HG03025 (cell line): ENCODE measurements at regions not wholly inside any gene's neighbourhood (a gene's known extent, or its start where the extent isn't known, plus 50 kb on each side); places are given as distances from the start of the nearest gene placed in this dataset.

Experiments
- ATAC-seq: cut with Tn5 transposase; IDR thresholded peaks from one replicate; pipeline ENCODE4 v1.9.1; 2021; ENCODE audit warnings: mild to moderate bottlenecking, moderate library complexity; ENCODE audit not compliant: unreplicated experiment, low FRiP score

DNA sequence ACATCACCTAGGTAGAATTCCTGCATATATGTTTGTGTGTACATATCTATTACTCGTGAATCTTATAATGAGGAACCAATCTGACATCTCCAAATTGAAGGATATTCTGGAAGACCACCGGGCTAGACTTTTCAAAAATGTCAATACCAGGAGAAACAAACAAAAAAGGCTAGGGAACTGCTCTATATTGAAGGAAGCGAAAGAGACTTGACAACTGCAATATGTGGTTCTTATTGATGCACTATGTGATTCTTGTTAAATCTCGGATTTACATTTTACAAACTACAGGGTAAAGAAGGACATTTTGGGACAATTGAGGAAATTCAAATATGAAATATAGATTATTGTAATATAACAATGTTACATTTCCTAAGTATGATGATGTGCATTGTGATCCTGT is 137.5 kb upstream of the CCDC54 start:
- no peak for ATAC-seq

DNA sequence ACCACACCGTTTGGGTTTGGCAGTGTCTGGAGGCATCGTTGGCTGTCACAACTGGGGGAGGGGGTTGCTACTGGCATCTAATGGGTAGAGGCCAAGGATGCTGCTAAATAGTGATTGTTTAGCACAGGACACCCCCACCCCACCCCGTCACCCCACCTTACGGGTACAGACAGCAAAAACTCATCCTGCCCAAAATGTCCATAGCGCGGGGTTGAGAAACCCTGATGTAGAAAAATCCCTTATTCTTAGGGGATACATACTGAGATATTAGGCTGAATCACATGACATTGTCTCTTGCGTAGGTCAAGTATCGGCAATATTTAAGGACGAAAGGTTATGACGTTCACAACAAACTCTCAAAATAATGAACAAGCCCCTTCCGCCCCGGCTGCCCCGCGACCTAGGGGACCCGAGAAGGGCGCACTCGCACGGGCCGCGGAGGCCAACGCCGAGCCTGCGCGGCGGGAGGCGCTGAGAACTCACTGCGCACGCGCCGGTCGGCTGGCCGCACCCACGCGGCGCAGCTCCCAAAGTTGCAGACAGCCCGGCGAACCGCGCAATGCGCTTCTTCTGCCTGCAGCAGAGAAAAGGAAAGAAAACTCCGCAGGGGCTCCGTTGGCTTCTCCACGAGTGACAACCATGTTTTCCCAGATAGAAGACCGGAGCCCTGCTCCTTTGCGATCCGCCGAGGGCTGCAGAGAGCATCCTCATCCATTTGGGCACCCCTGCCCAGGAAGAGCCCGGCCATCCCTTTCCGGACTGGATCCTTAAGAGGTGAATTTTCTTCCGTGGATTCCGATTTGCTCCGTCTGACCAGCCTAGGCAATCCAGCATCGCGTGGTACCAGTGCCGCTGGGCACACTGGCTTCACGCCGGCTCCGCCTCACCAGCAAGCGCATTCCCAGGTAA is 136.8 kb upstream of the CCDC54 start:
- ATAC-seq, result peak; percentile 96

DNA sequence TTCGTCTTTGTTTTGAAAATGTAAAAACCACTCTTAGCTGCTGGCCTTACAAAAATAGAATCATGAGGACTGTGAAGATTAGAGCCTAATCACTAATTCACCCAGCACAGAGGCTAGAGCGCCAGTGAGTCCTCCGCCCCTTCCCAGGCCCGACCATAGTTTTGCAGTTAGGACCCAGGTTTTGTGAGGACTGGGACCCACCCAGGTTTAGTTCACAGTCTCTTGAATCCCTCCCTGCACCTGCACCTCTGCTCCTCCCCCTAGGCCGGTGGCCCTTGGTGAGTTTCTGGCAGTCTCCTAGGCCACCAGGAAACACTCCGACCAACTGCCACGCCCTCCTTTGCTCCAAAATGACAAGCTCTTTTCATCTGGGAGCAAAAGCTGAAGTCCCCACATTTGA is 136.0 kb upstream of the CCDC54 start:
- no peak for ATAC-seq

DNA sequence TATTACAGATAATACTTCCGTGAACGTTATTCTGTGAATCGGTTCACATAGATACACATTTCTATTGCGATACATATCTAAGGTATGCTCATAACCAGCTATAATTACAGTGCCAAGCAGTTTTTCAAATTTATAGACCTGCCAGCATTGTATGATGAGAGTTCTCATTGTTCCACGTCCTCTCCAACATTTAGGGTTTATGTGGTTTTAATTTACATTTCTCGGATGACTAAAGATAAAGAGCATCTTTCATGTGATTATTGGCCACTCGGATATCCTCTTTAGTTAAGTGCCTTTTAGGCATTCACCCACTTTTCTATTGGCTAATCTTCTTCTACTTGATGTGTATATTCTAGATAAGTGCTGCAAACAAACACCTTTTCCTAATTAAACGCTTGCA is 134.7 kb upstream of the CCDC54 start:
- no peak for ATAC-seq

DNA sequence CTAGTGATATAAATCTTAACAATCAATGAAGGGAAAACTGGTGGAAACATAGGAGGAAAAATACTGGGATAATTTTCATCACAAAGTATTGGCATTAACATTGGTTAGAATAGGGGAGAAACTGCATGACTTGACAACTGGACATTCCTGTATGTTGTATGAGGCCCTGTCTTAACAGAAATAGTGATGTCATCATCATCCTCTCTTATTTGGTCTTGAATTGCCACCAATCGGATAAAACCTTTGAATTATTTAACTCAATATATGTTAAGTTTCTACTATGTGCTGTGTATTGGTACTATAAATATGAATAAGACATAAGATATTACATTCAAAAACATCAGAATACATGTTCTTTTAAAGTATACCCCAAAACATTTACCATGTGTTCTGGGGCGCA is 130.1 kb upstream of the CCDC54 start:
- ATAC-seq, result no peak

DNA sequence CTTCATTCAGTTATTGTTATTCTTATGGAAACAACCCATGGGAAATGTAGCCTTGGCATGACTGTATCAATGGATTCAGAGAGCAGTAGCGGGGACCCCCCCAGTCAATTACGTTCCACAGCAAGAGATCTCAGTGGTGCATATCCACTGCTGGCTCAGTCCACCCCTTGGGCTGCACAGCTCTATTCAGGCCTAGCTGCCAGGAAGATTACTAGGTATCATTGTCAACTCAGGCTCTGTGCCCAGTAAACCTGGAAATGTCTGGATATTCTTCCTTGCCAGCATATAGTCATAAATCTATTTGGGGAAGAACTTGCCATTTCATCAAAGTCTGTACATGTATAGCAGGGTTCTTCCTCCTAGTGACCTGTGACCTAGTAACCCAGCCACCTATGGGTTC is 128.1 kb upstream of the CCDC54 start:
- ATAC-seq, result no peak

DNA sequence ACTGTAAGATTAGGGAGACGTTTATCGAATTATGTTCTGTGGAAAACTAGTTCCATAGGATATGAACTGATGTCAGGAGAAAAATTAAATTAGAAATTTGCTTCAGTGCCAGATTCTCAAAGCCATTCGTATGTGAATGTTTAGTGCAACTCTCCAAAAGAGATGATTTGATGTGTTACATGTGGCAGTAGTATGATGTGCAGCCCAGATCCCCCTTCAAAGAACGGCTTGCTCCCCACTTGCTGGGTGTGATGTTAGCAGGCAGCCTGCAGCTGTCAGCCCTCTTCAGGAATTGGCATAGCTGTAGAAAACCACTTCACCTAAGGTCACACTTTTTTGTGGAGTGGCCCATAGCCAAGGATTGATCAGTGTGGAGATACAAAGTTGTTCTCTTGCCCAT is 127.0 kb upstream of the CCDC54 start:
- no peak for ATAC-seq

DNA sequence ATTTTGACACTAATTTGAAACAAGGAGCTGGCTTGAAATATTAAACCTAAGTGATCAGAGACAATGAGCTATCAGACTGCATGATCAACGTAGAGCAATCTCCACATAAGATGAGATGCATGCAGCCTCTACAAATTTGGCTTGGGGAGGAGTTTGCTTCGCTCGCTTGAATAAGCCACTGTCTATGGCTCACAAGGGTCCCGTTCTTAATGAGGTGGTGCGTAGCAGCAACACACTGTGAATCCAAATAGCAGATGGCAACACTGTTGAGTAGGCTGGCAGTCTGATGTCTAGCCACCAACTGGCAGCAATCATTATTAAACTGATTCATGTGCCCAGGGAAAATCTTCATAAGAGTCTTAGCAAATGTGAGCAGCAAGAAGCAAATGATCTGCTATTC is 125.4 kb upstream of the CCDC54 start:
- ATAC-seq, result no peak

DNA sequence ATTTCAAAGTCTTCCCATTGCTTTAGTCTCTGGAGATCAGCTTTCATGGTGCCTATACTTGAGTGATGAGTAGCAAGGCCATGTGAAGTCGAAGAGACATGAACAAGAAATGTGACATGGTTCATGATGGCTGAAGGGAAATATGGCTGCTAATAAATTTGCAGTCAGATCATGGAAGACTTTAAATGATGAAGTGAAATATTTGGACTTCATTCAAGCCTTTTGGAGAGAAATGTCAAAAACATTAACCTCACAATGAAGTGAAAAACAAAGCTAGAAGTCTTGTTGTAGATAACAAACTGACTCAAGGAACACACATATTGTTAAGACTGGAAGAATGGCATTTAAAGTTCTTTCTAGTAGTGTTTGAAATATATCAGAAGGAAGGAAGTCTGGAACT is 120.3 kb upstream of the CCDC54 start:
- no peak for ATAC-seq

DNA sequence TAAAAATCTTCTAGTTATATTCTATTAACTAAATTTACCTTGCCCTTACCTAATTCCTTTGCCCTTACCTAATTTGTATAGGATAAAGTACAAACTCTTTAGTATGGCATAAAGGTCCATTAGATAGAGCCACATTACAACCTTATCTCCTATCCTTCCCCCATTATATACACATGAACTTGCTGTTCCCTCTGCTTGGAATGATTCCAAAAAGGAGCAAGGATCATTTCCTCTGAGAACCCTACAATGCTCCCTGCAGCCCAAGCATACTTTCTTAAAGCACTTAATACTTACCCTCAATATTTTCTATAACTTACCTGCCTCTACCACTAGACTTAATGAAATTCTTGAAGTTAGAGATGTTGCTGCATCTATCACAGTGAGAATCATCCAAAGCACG is 118.9 kb upstream of the CCDC54 start:
- ATAC-seq, result no peak

DNA sequence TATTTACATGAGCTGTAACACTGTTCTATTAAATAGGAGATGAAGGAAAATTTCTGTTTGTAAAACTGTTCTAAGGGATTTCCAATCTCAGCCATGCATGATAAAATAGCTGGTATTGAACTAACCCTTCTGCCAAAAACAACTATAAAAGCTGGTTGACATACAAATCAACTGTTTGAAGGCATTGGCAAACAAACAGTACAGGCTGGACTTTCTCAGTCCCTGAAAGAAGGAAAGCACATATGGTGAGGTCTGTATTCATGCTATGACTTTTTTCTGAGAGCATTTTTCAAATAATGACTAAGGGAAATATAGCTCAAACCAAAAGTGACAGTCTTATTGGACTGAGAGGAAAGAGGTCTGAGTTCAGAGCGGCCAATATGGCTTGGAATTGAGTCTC is 117.0 kb upstream of the CCDC54 start:
- no peak for ATAC-seq

DNA sequence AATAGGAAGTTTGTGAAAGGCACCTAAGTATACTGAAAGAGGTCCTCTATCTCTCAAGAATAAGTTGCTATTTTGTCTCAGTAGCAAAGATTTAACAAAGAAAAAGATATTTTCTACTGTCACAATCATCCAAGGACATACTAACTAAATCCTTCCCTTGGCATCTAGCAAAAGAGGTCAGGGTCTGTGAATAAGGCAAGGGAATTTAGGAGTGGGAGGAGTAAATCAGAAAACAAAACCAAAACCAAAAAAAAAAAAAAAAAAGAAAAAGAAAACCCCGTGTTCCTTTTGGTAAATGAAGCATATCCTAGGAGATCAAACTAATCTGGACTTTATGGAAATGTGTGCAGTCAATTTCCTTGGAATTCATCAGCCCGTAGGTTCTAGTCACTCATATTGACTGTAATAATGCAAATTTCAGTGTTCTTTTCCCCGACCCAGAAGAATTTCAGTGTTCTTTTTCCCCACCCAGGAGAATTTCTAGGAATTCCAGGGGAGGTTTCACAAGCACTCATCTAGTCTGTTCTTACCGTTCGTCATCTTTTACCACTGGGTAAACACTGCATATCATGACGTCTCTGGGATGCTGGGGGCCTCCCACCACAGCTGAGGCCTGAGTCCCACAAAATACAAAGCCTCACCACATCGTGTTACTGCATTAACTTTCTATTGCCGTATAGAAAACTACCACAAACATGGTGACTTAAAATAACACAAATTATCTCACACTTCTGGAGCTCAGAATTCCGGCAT is 113.8 kb upstream of the CCDC54 start:
- no peak for ATAC-seq

DNA sequence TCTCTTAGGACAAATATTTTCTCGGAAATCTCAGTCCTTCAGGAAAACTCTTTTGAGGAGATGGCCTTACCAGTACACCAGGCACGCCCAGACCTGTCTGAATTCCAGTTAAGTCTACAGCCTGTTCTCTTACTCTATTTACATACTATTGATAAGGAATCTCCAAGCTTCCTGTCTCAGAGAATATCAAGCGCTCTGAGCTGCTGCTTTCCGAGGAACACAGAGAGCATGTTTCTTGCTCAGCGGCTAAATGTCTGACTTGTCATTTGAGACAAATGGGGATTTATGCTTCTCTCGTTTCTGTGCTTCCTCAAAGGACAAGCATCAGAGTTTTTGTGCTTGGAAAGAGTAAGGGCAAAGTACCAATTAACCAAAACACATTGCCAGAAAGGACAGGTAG is 112.4 kb upstream of the CCDC54 start:
- ATAC-seq, result no peak

DNA sequence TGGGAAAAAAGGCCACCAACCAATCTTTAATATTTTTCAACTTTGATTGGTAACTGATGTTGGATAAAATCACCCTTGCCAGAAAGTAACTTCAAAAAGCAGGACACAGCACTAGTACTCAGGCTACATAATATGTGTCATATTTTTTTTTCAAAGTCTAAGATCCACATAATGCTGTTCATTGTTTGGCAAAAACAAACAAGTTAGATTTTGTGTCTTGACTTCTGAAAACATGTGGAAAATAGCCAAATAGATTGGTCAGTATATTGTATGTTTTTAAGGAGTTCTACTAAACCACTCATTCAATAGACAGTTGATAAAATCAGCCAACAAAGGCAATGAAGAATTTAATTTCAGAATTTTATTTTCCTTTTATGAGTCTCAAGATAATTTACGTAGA is 111.7 kb upstream of the CCDC54 start:
- no peak for ATAC-seq

DNA sequence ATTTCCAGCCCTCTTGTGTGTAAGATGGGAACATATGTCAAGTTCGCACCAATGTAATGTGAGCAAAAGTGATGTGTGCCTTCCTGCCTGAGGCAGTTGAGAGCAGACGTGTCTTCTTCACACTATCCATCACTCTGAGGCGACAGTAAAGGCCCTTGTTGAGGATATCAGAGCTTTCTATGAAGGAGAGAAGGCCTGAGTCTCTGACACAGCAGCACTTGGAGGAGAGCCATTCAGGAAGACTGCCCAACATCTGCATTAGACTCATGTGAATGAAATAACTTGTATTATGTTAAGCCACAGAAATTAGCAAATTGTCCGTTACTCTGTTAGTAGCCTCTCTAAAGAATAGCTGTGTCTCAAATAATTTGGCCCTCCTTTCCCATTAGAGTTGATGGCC is 108.8 kb upstream of the CCDC54 start:
- no peak for ATAC-seq

DNA sequence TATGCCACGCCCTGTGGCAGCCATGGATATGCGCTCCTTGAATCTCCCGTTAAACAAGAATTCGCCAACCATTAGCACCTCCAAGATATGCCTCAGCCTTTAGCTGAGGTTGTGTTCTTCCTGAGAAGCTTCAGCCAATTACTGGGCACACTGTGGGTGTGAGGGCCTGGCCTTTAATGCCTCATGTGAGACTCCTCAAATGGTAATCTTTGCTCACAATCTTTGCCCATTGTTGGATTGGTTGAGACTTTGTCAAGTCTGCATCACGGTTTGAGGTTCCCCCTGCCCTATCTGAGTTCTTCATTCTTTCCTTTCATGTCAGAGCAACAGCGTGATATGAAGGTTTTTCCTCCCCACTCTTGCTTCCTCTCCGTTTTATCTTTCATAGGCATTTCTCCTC is 108.1 kb upstream of the CCDC54 start:
- no peak for ATAC-seq

DNA sequence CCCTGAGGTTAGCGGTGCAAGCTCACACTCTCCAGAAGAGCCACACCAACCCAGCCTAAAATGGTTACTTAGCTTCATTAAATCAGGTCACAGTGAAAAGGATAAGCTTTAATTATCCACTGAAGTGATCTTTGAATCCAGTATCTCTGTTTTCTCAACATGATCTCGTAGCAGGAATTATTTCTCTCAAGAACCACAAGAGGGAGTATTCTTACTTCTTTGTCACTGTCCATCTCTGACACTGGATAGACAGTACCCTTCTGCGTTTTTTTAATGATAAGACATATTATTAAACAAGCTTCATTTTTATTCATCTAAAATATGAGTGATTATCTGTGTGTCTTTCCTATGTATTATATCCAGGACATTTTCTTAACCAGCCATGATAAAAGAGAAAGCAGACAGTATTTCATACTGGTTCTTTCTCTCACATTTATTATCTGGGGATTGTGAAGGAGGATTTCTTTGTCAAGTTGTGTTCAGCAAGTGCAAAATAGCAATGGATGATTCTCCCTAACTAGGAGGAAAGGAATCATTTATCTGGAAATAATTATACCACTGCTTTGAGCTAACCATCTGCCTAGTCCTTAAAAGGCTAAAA is 105.4 kb upstream of the CCDC54 start:
- no peak for ATAC-seq

DNA sequence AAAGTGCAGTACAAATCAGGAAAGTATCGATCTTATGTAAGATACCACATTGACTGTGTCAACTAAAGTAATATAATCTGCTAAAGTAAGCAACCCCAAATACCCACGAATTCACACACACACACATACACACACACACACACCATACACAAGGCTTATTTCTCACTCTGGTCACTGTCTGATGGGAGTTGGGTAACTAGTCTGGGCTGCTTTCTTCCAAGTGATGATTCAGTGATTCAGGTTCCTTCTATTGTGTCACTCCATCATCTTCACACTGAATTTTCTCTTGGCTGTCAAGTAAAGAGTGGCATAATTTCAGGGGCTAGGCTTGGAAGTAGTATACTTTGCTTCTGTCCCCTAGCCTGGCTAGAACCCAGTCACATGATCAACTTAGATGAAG is 104.8 kb upstream of the CCDC54 start:
- ATAC-seq, result no peak

DNA sequence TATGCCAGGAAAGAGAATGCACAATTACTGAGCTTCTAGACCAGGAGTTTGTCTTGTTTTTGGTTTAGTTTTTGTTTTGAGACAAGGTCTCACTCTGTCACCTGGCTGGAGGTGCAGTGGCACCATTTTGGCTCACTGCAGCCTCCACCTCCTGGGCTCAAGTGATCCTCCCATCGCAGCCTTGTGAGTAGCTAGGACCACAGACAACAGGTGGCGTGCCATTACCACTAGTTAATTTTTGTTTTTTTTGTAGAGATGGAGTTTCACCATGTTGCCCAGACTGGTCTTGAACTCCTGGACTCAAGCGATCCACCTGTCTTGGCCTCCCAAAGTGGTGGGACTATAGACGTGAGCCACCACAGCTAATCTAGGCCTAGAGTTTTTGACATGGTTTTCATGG is 104.4 kb upstream of the CCDC54 start:
- ATAC-seq, result no peak

DNA sequence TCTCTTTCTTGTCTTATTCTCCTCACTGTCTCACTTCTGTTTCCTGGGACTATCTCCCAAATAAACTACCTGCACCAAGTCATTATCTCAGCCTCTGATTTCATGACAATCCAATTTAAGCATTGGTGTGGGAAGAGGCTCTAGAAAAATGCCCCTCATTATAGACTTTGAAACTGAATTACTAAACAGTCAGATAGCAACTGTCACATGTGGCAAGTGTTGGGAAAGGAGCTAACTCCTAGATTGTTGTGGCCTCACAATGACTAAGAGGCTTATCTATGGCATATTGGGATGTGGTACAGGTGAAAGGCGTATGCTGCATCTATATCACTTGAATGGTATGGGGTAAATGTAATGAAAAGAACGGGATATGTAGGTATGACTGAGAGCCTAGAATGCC is 103.5 kb upstream of the CCDC54 start:
- ATAC-seq, result no peak

DNA sequence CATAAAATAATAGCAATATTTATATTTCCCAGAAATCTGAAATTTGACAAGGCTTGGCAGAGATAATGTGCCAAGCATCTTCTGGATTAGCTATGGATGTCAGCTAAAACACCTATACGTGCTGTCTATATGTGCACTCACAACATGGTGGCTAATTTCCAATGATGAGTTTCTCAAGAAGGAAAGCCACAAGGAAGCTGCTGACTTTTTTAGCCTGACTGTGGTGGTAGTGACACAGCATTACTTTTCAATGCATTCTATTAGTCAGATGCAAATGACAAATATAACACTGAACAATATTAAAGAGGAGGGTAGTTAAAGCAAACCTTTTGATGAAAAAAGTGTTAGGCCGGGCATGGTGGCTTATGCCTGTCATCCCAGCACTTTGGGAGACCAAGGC is 101.7 kb upstream of the CCDC54 start:
- ATAC-seq, result no peak

DNA sequence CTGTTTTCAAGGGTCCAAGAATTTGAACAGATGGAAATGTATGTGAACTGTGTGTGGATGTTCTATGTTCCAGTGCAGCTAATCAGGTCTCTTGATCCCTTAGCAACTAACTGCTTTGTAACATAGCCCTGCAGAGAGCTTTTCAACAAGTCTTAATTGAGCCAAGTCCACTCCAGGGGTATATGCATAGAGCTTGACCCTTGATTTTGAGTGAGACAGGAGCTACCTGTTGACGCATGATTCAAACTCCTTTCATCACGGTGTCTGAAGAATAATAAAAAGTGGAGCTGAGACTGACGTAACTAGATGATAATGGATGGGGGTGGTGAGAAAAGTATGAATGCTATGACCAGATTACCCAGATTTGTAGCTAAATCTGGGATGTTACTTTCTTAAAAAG is 93.3 kb upstream of the CCDC54 start:
- ATAC-seq, result no peak
